Suppressor macrophage (primary cell): ENCODE measurements at regions not wholly inside any gene's neighbourhood (a gene's known extent, or its start where the extent isn't known, plus 50 kb on each side); places are given as distances from the start of the nearest gene placed in this dataset.

Experiments
- DNase-seq, 4 experiments: peaks; one replicate each; pipeline ENCODE4 v3.0.0-alpha.2; 2020 to 2022

DNA sequence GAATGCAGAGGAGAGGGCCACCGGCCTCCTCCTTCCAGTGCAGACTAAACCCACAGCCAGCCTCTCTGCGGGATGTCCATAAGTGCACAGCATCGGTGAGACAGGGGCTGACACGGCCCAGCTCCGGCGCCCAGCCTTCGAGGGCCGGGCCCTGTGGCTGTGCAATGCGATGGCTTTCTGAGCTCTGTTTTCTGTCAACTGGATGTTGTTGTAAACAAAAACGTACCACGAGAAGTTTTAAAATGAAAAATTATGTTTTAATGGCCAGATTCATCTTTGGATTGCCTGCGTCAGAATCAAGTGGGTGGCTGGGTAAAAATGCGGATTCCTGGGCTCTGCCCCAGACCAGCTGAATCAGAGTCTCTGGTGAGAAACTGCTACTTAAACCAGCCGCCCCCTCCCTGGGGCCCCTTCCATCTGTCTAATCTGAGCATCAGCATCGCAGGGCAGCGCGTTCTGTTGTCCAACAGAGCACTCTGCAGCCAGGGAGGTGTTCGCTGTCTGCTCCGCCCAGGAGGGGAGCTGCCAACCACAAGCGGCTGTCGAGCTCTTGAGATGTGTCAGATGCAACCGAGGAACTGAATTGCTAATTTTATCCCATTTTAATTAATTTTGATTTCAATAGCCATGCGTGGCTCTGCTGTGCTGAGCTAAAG lies 133.4 kb downstream of the RFLNA start:
- peak in 2 of 4 experiments; percentile 8 to 10 for DNase-seq

DNA sequence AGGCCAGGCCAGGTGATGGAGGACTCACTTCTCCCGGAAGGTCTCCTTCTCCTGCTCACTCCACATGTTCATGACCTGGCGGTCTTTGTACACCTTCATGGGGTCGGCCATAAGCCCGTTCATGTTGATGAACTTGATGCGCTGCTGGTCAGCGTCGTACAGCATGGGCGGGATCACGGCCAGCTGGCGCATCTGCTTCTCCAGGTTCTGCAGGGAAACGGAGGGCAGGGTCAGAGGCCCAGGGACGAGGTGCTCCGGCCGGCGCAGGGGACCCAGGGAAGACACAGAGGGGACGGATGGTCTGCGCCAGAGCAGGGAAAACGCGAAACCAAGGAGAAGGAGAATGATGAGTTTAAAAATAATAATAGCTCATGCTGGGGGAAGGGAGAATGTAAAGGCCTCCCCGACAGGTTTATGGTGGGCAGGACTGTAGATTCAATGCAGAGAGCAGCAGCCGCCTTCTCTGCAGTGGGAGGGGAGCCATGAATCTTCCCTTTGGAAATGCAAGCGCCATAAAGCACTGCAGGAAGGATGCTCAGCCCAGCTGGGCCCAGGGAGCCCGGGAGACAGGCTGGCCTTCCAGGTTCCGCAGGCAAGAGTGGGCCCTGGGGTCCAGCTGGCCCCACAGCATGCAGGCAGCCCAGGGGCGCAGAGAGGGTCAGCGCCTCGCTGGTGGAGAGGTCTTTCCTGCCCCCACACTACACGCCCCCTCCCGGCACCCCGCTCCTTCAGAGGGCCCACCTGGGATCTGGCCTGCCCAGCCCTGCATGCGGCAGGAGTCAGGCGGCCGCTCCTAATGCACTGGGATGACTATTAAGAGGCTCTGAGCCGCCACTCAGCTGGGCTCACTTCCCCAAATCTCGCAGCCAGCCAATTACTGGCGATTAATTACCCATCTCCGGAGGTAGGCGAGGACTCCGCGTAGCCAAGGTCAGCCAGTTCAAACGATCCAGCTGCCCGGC lies 132.0 kb downstream of the RFLNA start:
- peak; percentile 83 to 89 (median 88) for DNase-seq

DNA sequence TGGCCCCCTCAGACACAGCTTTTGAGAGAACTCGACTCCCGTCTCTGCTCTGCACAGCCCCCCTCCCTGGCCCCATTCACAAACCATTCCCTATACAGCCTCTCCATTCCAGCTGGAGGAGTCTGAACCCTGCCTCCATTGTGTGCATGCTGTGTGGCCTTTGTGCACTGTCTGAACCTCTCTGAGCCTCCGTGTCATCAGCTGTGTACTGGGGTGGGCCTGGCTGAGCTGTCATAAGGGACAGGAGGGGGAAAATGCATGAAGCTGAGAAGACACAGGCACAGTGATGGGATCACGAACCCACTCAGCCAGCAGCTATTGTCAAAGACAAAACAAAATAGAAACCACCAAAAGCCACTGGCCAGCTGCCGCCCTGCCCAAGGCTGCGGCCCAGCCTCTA lies 130.8 kb downstream of the RFLNA start:
- no peak for DNase-seq

GRCh38 chr12:124424516-124424905 lies 129.6 kb downstream of the RFLNA start:
- DNase-seq = no peak

- DNase-seq = no peak
Observed at GRCh38 chr12:124423761-124424515, 129.0 kb downstream of the RFLNA start.

DNA sequence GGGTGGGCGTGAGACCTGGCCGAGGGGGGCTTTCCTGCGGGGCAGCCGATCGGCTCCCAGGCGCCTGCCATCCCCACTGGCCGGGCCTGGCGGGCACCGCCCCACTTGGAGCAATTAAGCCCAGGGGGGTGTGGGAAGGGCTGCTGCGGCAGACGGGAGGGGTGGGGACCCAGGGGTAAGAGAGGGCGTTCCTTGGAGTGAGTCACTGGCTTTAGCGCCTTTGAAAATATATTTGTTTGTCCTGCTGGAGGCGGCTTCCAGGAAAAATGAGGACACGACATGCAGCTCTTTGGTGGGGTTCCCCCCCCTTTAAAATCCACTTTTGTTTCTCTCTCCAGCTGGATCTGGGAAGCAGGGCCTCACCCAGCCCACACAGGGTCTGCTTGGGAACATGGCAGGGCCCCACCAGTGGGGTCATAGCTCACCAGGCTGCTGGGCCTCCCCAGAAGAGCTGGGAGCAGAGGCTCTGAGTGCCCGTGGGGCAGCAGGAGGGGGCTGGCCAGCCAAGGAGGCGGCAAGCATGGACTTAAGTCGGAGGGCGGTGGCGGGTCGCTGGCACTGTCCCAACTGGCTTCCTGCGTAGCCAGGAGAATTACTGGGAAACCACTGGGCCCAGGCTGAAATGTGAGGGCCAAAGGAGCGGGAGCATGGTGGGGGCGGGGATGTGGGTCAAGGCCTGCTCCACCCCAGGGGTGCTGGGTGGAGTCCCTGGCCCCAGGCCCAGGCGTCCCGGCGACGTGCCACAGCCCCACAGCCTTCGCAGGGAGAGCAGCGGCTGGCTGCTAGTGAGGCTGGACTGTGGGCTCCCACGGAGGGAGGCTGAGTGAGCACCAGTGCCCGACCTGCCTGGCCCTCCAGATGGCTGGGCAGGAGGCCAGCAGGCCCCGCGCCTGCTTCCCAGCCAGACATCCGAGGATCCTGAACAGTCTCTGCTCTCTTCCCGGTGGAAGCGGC lies 128.0 kb downstream of the RFLNA start:
- DNase-seq = no peak

DNA sequence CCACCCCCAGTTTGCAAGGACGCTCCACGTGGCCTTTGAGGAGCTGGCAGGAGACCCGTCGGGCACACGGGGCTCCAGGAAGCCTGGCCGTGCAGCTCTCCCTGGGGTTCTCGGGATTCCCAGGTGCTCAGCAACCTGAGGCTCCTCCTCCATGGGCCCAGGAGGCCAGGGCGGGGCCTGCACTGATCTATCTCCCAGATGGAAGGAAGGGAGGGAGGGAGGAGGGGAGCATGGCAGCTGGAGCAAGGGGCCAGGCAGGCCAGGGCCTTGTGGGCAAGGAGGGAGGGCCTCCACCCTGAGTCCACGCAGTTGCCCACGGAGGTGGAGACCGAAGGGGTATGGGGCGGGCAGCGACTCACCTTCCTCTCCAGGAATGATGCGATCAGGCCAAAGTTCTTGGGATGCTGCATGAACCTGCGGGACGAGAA lies 127.3 kb downstream of the RFLNA start:
- no peak for DNase-seq

DNA sequence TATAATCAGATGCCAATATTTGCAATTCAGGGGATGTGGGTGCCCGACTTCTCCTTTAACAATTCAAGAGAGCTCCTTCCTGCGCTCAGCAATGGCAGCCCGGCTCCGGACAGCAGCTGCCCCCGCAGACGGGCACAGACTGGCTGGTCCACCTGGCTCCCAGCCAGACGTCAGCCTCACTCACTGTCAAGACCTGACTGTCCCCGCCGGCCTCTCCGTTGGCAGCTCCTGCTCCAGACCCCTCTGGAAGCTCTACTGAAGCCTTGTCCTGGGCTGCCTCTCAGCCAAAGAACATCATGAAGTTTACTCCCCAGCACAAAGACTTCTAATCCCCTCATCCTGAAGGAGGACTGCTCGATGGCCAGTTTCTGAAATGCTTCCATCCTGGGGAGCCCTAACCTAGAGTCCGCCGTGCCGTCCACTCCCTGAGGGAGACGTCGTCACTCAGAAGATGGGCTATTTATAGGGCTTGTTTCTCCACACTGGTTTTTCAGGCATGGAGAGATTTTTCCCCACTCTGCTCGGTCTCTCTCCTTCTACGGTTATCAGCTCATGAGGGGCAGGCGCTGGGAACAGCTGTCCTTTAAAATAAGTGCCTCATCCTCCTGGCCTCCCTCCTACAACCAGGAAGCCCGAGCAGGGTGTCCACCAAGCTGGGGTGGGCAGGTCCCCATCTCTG lies 126.2 kb downstream of the RFLNA start:
- DNase-seq = no peak

- no peak for DNase-seq
Observed at GRCh38 chr12:124420041-124420995, 125.4 kb downstream of the RFLNA start.

GRCh38 chr12:124419292-124420040 lies 124.6 kb downstream of the RFLNA start:
- no peak for DNase-seq

DNA sequence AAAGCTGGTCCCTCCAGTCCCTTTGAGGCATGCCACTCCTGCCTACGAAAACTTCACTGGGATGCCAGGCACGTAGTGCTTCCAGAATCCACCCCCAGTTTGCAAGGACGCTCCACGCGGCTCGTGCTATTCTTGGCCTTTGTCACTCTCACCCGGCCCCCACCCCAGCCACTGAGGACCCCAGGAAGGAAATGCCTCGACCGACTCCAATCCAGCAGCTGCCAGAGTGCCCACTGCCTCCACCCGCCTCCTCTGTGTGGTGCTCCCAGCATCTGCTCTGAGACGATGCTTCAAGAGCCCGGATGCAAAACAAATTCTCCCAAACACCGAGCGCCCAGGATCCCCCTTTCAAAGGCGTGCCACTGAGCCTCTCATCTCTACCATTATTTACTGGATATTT lies 123.9 kb downstream of the RFLNA start:
- no peak for DNase-seq

- no peak for DNase-seq
Observed at GRCh38 chr12:124418156-124418555, 123.3 kb downstream of the RFLNA start.

GRCh38 chr12:124416516-124417395 lies 121.9 kb downstream of the RFLNA start:
- DNase-seq = no peak

GRCh38 chr12:124415064-124415463 lies 120.2 kb downstream of the RFLNA start:
- no peak for DNase-seq

GRCh38 chr12:124413915-124414314 lies 119.0 kb downstream of the RFLNA start:
- no peak for DNase-seq

GRCh38 chr12:124413401-124413800 lies 118.5 kb downstream of the RFLNA start:
- DNase-seq = no peak

- no peak for DNase-seq
Observed at GRCh38 chr12:124412646-124413015, 117.7 kb downstream of the RFLNA start.

- no peak for DNase-seq
Observed at GRCh38 chr12:124411953-124412645, 117.2 kb downstream of the RFLNA start.
